ENCODE measurements at regions not wholly inside any gene's neighbourhood (a gene's known extent, or its start where the extent isn't known, plus 50 kb on each side); places are given as distances from the start of the nearest gene placed in this dataset.

DNA sequence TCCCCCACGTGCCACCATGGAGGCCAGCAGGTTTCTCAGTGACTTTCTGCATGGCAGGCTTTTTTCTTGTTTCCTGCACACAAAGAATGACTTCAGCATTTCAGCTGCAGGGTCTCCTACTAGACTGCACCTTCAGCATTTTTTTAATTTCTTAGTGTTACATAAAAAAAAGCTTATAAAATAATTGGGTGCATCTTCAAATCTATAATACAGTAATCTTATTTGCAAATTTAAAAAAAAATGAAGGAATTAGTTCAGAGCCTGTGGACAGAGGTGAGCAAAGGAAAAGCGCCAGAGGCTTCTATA lies 57.6 kb downstream of the FAM50B start:
- in situ Hi-C loops (cut with MboI; ENCODE audit: low sequenced_read_pairs in 4 of 4) (no loop called here), intact Hi-C loops (cut with DNase I; ENCODE audit: low total_unique reads) (loop anchor here (5.0 kb wide), 1 partner anchor 79 kb away; no protein-coding TSS in a partner anchor)
- peaks cover 66 to 72% of the 10 kb centered on the region in 2 donors for H3K4me1 ChIP-seq
- no peak for TF ChIP-seq POLR2A (IDR thresholded peaks at IDR 0.05)
- TF ChIP-seq, protein P1, sequence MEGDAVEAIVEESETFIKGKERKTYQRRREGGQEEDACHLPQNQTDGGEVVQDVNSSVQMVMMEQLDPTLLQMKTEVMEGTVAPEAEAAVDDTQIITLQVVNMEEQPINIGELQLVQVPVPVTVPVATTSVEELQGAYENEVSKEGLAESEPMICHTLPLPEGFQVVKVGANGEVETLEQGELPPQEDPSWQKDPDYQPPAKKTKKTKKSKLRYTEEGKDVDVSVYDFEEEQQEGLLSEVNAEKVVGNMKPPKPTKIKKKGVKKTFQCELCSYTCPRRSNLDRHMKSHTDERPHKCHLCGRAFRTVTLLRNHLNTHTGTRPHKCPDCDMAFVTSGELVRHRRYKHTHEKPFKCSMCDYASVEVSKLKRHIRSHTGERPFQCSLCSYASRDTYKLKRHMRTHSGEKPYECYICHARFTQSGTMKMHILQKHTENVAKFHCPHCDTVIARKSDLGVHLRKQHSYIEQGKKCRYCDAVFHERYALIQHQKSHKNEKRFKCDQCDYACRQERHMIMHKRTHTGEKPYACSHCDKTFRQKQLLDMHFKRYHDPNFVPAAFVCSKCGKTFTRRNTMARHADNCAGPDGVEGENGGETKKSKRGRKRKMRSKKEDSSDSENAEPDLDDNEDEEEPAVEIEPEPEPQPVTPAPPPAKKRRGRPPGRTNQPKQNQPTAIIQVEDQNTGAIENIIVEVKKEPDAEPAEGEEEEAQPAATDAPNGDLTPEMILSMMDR (IDR thresholded peaks at IDR 0.05 in 4 of 5, conservative IDR thresholded peaks at IDR 0.05 in 1 of 5), result no peak
- DNase-seq, result no peak
- no peaks in the 10 kb centered on the region for H3K36me3 ChIP-seq
- peak overlapping the region in 1 of 4 donors; percentile 37 for H3K4me3 ChIP-seq
- no peaks in the 10 kb centered on the region for H3K27me3 ChIP-seq
- peak overlapping the region; percentile 85 to 92 (median 90) for H3K27ac ChIP-seq
- no peak for ATAC-seq
- H3K9me3 ChIP-seq, result no peaks in the 10 kb centered on the region

DNA sequence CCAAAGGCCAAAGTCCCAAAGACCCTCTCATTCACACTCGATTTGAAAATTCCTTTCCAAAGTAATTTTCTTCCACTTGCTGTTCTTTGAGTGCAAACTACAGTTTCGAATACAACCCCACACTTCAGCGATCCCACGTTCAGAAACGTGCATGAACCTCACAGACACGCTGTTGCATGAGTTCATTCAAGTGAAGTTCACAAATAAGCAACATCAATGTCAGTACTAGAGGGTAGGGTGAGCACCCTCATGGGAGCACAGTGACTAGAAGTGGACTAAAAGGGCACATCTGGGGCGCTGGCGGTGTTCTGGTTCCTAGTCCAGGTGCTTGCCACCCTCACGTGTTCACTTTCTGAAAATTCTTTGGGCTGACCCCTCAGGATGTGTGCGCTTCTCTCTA lies 59.0 kb downstream of the FAM50B start:
- TF ChIP-seq, protein P1 (IDR thresholded peaks at IDR 0.05 in 4 of 5, conservative IDR thresholded peaks at IDR 0.05 in 1 of 5), result no peak
- TF ChIP-seq POLR2A (IDR thresholded peaks at IDR 0.05), result no peak
- Histone ChIP-seq H3K4me1 (peaks cover 78 to 86% of the 10 kb centered on the region in 2 donors), H3K36me3 (no peaks in the 10 kb centered on the region), H3K27ac (peak overlapping the region; percentile 85 to 92 (median 90)), H3K27me3 (no peaks in the 10 kb centered on the region), H3K9me3 (no peaks in the 10 kb centered on the region), H3K4me3 (no peak overlapping the region)
- in situ Hi-C loops (cut with MboI; ENCODE audit: low sequenced_read_pairs in 4 of 4) (no loop called here), intact Hi-C loops (cut with DNase I; ENCODE audit: low total_unique reads) (loop anchor here (5.0 kb wide), 1 partner anchor 81 kb away; no protein-coding TSS in a partner anchor)
- peak in 1 of 2 donors; percentile 7 for DNase-seq
- ATAC-seq, result no peak

DNA sequence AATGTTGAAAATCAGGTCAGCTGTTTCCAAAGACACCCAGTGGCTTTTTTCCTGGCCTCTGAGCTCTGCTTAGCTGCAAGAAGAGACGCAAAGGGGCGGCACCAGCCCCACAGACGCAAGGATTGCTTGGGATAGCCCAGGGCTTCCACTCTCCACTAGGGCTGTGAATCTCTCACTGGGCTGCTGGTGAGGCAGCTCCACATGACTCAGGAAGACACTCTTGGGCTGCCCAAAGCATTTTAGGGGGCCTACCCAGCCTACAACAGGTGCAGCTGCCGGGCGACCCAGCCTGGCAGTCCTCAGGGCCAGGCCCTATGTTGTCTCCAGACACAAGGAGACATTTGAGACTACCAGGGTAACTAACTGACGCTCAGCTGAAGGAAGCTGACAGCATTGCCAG lies 59.8 kb downstream of the FAM50B start:
- no peak for ATAC-seq
- no peaks in the 10 kb centered on the region for H3K36me3 ChIP-seq
- peak overlapping the region; percentile 85 to 92 (median 88) for H3K27ac ChIP-seq
- peak in 1 of 2 donors; percentile 32 for DNase-seq
- TF ChIP-seq POLR2A (IDR thresholded peaks at IDR 0.05), result no peak
- TF ChIP-seq, protein P1 (IDR thresholded peaks at IDR 0.05 in 4 of 5, conservative IDR thresholded peaks at IDR 0.05 in 1 of 5), result no peak
- peaks cover 86 to 93% of the 10 kb centered on the region in 2 donors for H3K4me1 ChIP-seq
- no peaks in the 10 kb centered on the region for H3K27me3 ChIP-seq
- H3K9me3 ChIP-seq, result no peaks in the 10 kb centered on the region
- no peak overlapping the region for H3K4me3 ChIP-seq
- in situ Hi-C loops (cut with MboI; ENCODE audit: low sequenced_read_pairs in 4 of 4), result no loop called here
- intact Hi-C loops (cut with DNase I; ENCODE audit: low total_unique reads), result loop anchor here (5.0 kb wide), 1 partner anchor 82 kb away; no protein-coding TSS in a partner anchor

DNA sequence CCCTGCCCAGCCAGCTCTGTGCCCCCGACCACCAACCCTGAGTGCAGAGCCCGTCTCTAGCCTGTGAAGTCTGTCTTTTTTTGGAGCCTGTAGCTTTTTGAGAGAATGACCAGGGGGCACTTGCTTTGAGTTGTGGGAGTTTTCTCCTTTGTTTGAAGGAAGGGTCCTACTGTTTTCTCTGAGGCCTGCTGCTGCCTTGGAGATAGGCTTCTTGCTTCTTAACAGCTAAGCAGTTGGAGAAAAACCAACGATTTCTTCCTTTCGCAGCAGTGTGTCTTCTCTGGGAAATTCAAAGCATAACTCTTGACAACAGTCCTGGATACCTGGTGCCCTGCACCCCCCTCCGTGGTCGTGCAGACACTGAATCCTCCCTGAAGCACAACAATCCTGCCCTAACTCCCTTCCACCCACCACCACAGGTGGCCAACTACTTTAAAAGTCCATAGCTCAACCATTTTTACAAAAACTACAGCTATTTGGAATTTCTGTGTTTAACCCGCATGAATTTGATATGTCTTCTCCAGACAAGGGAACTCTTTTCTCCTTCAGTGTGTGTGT lies 61.0 kb downstream of the FAM50B start:
- peaks cover 78 to 87% of the 10 kb centered on the region in 2 donors for H3K4me1 ChIP-seq
- no peaks in the 10 kb centered on the region for H3K27me3 ChIP-seq
- peak overlapping the region; percentile 85 to 92 (median 88) for H3K27ac ChIP-seq
- DNase-seq (peak in 1 of 2 donors; percentile 4), ATAC-seq (no peak)
- TF ChIP-seq POLR2A (IDR thresholded peaks at IDR 0.05), result no peak
- TF ChIP-seq, protein P1 (IDR thresholded peaks at IDR 0.05 in 4 of 5, conservative IDR thresholded peaks at IDR 0.05 in 1 of 5), result no peak
- in situ Hi-C loops (cut with MboI; ENCODE audit: low sequenced_read_pairs in 4 of 4) (no loop called here), intact Hi-C loops (cut with DNase I; ENCODE audit: low total_unique reads) (loop anchor here (10.0 kb wide), 2 partner anchors 565 to 1065 kb away; partner anchors contain the start of gene SERPINB1)
- no peaks in the 10 kb centered on the region for H3K36me3 ChIP-seq
- no peaks in the 10 kb centered on the region for H3K9me3 ChIP-seq
- no peak overlapping the region for H3K4me3 ChIP-seq
